ENCODE measurements at regions not wholly inside any gene's neighbourhood (a gene's known extent, or its start where the extent isn't known, plus 50 kb on each side); places are given as distances from the start of the nearest gene placed in this dataset.

DNA sequence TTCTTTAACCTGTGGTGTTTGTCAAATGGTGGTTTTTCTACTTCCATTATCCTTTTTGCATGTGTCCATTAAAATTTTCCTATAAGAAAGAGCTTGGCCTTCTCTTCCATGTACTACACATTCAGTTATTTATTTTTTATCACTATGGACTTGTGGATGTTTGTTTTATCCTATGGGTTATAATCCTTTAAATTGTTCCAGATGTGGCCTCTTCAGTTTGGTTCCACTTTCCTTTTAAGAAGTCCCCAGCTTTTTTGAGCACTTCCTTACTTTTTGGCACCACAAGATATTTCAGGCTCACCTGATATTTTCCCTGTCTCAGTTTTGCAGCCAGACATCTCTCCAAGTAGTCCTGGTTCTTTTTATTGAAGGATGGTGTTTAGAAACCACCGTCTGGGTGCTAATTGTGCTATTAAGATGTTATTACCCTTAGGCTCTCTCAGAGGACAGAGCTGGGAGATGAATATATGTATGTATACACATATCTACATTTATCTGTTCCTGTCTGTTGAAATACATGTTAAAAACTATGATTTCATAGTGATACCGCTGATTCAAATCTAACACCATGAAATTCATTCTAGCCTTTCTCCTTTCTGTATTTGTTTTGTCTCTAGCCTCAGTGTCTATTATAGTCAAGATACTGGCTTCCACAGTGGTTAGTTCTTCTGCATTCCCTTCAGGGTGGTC is 408.5 kb upstream of the RGS6 start:
- no peak for DNase-seq (ENCODE audit: low read depth in 1 of 2, low spot score in 1 of 2)
- Histone ChIP-seq H3K27ac (replicated peaks) (no peak overlapping the region), H3K27me3 (ENCODE audit: insufficient read depth, poor library complexity, severe bottlenecking) (no peaks in the 10 kb centered on the region), H3K4me3 (replicated peaks; ENCODE audit: insufficient read depth, low read length) (no peak overlapping the region)
- TF ChIP-seq CTCF (IDR thresholded peaks at IDR 0.05; ENCODE audit: insufficient read depth, low read length), result no peak
- TF ChIP-seq GABPA (IDR thresholded peaks at IDR 0.05; ENCODE audit: low read depth), result no peak
- no peak for TF ChIP-seq POLR2AphosphoS5 (IDR thresholded peaks at IDR 0.05; ENCODE audit: low read depth)
- TF ChIP-seq, protein P1, sequence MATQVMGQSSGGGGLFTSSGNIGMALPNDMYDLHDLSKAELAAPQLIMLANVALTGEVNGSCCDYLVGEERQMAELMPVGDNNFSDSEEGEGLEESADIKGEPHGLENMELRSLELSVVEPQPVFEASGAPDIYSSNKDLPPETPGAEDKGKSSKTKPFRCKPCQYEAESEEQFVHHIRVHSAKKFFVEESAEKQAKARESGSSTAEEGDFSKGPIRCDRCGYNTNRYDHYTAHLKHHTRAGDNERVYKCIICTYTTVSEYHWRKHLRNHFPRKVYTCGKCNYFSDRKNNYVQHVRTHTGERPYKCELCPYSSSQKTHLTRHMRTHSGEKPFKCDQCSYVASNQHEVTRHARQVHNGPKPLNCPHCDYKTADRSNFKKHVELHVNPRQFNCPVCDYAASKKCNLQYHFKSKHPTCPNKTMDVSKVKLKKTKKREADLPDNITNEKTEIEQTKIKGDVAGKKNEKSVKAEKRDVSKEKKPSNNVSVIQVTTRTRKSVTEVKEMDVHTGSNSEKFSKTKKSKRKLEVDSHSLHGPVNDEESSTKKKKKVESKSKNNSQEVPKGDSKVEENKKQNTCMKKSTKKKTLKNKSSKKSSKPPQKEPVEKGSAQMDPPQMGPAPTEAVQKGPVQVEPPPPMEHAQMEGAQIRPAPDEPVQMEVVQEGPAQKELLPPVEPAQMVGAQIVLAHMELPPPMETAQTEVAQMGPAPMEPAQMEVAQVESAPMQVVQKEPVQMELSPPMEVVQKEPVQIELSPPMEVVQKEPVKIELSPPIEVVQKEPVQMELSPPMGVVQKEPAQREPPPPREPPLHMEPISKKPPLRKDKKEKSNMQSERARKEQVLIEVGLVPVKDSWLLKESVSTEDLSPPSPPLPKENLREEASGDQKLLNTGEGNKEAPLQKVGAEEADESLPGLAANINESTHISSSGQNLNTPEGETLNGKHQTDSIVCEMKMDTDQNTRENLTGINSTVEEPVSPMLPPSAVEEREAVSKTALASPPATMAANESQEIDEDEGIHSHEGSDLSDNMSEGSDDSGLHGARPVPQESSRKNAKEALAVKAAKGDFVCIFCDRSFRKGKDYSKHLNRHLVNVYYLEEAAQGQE (IDR thresholded peaks at IDR 0.05; ENCODE audit: insufficient replicate concordance, low read depth), result no peak
- no peak for TF ChIP-seq SPI1 (IDR thresholded peaks at IDR 0.05; ENCODE audit: borderline replicate concordance, low read depth)

DNA sequence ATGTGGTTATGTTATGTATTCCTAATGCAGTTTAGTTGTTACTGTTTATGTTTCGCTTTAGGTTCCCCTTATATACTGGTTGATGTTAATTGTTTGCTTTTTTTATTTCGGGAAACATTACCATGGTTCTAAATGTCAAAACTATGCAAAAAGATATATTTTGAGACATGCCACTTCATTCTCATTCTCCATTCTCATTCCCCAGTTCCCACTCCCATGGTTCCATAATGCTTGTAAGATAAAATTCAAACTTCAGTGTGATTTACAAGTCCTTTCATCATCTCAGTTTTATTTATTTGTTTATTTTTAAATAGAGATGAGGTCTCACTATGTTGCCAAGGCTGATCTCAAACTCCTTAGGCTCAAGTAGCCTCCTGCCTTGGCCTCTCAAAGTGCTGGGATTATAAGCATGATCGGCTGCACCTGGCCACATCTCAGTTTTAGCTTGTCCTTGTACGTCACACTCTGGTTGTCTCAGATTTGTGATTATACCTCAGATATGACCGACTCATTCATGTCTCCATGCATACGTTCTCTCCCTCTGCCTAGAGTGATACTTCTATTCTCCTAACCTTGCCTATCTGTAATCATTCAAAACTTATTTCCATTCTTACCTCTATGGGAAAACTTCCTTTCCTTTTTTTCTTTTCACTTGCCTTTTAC is 407.8 kb upstream of the RGS6 start:
- Histone ChIP-seq H3K4me3 (replicated peaks; ENCODE audit: insufficient read depth, low read length) (no peak overlapping the region), H3K27ac (replicated peaks) (no peak overlapping the region), H3K27me3 (ENCODE audit: insufficient read depth, poor library complexity, severe bottlenecking) (no peaks in the 10 kb centered on the region)
- TF ChIP-seq POLR2AphosphoS5 (IDR thresholded peaks at IDR 0.05; ENCODE audit: low read depth) (no peak), GABPA (IDR thresholded peaks at IDR 0.05; ENCODE audit: low read depth) (no peak), CTCF (IDR thresholded peaks at IDR 0.05; ENCODE audit: insufficient read depth, low read length) (no peak), SPI1 (IDR thresholded peaks at IDR 0.05; ENCODE audit: borderline replicate concordance, low read depth) (no peak)
- TF ChIP-seq, protein P1 (IDR thresholded peaks at IDR 0.05; ENCODE audit: insufficient replicate concordance, low read depth), result no peak
- DNase-seq (ENCODE audit: low read depth in 1 of 2, low spot score in 1 of 2), result no peak

DNA sequence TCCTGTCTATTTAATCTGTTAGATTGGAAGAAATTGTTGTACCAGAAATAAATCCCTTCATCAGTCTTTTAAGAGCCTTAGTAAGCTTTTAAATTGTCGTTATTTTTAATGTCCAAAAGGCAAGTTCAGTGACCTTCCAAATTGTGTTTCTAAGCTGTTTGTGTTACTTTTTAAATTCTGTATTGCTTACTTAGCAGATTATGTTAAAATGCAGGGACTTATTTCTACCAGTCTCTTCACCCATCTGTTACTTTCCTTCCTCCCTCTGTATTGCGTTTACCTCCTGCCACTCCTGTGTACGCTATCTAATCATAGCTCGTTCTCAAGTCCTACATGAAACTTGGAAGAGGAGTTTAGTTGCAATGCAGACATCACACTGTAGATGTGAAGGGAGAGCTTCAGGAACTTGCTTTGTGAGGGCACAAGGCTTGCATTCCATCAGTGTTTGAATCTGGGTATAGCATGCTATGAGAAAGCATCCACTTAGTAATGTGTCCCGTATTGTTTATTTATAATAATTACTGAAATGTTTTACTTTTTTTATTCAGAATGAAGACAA is 406.5 kb upstream of the RGS6 start:
- no peak overlapping the region for H3K4me3 ChIP-seq (replicated peaks; ENCODE audit: insufficient read depth, low read length)
- TF ChIP-seq POLR2AphosphoS5 (IDR thresholded peaks at IDR 0.05; ENCODE audit: low read depth) (no peak), GABPA (IDR thresholded peaks at IDR 0.05; ENCODE audit: low read depth) (no peak), SPI1 (IDR thresholded peaks at IDR 0.05; ENCODE audit: borderline replicate concordance, low read depth) (no peak), CTCF (IDR thresholded peaks at IDR 0.05; ENCODE audit: insufficient read depth, low read length) (no peak)
- TF ChIP-seq, protein P1 (IDR thresholded peaks at IDR 0.05; ENCODE audit: insufficient replicate concordance, low read depth), result no peak
- DNase-seq (ENCODE audit: low read depth in 1 of 2, low spot score in 1 of 2), result no peak
- no peak overlapping the region for H3K27ac ChIP-seq (replicated peaks)
- H3K27me3 ChIP-seq (ENCODE audit: insufficient read depth, poor library complexity, severe bottlenecking), result no peaks in the 10 kb centered on the region
